Urinary bladder (tissue), 3 donors: ENCODE measurements at regions not wholly inside any gene's neighbourhood (a gene's known extent, or its start where the extent isn't known, plus 50 kb on each side); places are given as distances from the start of the nearest gene placed in this dataset.
"Not testable (repeated sequence)": the region's sequence is repeated elsewhere in the genome, so short reads cannot be mapped to it uniquely, and the experiment has no call there.

Experiments
- DNase-seq: peaks from one replicate; pipeline ENCODE4 v3.0.0-alpha.2; 2015; ENCODE audit errors: extremely low spot score
- H3K27ac ChIP-seq: one replicate; pipeline ENCODE4 v1.5.1; 2013; ENCODE audit warnings: low read depth, mild to moderate bottlenecking, moderate library complexity
- H3K36me3 ChIP-seq: one replicate; pipeline ENCODE4 v1.6.1; 2013; ENCODE audit warnings: mild to moderate bottlenecking, moderate library complexity; ENCODE audit not compliant: insufficient read depth
- H3K4me1 ChIP-seq: one replicate; pipeline ENCODE4 v1.6.1; 2013; ENCODE audit warnings: mild to moderate bottlenecking, moderate library complexity; ENCODE audit not compliant: insufficient read depth
- H3K4me3 ChIP-seq: one replicate; pipeline ENCODE4 v1.5.1; 2013; ENCODE audit warnings: low read depth, low read length
- WGBS: extraction: QIAGEN DNeasy Blood & Tissue Kit; methylation state at CpG from one replicate; pipeline ENCODE4 v1.1.7; 2013; 5-methylcytosine and 5-hydroxymethylcytosine counted together
- donor health status: healthy with polysubstance abuse.
- donor health status: healthy.

- Histone ChIP-seq H3K27ac (no peak overlapping the region), H3K36me3 (no peaks in the 10 kb centered on the region), H3K4me3 (no peak overlapping the region), H3K4me1 (no peaks in the 10 kb centered on the region)
- WGBS, result 82% methylated on average over 3 of the region's 3 CpGs
- DNase-seq, result no peak
Measured at GRCh38 chr1:29599826-29600225, 363.5 kb downstream of the PTPRU start.

DNA sequence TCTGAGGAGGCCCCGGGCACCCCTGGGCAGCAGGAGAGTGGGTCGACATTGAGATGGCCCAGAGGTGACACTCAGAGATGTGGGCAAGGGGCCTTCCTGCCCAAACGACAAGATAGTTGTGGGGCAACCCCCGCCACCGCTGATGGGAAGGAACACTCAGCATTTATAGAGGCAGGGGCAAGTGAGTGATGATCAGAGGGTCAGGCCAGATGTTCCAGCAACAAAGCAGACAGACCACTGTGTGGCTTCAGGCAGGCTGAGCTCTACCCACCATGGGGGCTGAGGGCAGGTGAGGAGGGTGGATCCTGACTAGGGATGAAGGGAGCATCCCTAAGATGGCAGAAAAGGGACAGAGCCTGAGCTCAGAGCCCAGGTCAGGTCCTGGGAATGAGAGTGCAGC is 362.7 kb downstream of the PTPRU start:
- 90% methylated on average over 5 of the region's 5 CpGs for WGBS
- Histone ChIP-seq H3K27ac (no peak overlapping the region), H3K4me3 (no peak overlapping the region), H3K36me3 (no peaks in the 10 kb centered on the region), H3K4me1 (no peaks in the 10 kb centered on the region)
- no peak for DNase-seq

DNA sequence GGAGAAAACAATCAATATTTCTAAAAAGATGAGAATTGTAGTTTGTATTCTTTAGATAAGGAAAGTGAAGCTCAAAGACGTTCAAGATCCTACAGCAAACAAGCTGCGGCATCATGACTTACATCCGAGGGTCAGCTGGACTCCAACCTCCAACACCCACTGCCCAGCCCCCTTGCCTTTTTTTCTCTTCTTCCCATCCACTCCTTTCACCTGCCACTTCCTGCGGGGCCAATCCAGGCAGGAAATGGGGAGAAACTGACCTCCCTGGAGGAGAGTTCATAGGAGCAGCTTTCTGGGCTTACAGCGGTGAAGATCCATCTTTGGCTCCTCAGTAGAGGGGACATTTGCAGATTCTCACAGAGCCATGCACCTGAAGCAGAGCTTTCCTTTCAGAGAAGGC is 361.5 kb downstream of the PTPRU start:
- no peak for DNase-seq
- 80% methylated on average over 5 of the region's 5 CpGs for WGBS

GRCh38 chr1:29593601-29594382 is 357.5 kb downstream of the PTPRU start:
- no peak overlapping the region for H3K4me3 ChIP-seq
- H3K4me1 ChIP-seq, result no peaks in the 10 kb centered on the region
- H3K36me3 ChIP-seq, result no peaks in the 10 kb centered on the region
- WGBS, result 68% methylated on average over 4 of the region's 4 CpGs
- H3K27ac ChIP-seq, result no peak overlapping the region
- no peak for DNase-seq

More for the DNA sequence above, 361.5 kb downstream of the PTPRU start:
- Histone ChIP-seq H3K27ac (no peak overlapping the region), H3K4me3 (no peak overlapping the region), H3K4me1 (no peaks in the 10 kb centered on the region), H3K36me3 (no peaks in the 10 kb centered on the region)

DNA sequence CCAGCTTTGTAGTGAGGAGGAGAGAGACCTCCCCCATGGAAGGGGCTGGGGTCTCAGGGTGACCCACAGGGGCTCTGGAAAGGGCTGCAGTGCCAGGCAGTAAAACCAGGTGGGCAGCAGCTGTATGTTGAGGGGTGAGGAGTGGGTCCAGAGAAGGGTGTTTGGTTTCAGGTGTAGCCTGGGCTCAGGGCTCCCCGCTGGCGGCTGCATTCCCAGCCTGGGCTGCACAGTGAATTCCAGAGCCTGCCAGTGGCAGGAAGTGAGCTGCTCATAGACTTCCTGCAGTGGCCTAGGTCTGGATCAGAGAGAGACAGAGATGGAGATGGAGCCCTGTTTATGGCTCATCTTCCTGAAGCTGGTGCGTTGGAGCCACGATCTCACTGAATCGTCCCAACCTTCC is 356.4 kb downstream of the PTPRU start:
- H3K4me1 ChIP-seq, result no peaks in the 10 kb centered on the region
- 46% methylated on average over 5 of the region's 5 CpGs for WGBS
- DNase-seq, result no peak
- H3K4me3 ChIP-seq, result no peak overlapping the region
- no peaks in the 10 kb centered on the region for H3K36me3 ChIP-seq
- no peak overlapping the region for H3K27ac ChIP-seq

DNA sequence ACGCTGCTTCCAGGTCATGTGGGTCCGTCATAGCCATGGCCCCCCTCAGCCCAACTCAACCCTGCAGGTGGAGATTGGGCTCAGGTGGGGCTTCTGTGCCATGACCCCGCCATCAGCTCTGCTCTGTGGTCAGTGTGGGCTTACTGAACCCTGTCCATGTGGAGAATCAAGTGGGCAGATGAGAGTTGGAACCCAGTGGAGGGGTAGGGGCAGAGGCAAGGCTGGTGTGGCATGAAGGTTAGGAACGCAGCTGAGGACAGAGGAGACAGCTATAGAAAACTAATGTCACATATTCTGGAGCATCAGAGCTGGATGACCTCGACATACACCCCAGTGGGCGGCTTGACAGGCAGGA is 355.9 kb downstream of the PTPRU start:
- DNase-seq, result no peak
- 83% methylated on average over 6 of the region's 6 CpGs for WGBS
- Histone ChIP-seq H3K36me3 (no peaks in the 10 kb centered on the region), H3K4me3 (no peak overlapping the region), H3K4me1 (no peaks in the 10 kb centered on the region), H3K27ac (no peak overlapping the region)

DNA sequence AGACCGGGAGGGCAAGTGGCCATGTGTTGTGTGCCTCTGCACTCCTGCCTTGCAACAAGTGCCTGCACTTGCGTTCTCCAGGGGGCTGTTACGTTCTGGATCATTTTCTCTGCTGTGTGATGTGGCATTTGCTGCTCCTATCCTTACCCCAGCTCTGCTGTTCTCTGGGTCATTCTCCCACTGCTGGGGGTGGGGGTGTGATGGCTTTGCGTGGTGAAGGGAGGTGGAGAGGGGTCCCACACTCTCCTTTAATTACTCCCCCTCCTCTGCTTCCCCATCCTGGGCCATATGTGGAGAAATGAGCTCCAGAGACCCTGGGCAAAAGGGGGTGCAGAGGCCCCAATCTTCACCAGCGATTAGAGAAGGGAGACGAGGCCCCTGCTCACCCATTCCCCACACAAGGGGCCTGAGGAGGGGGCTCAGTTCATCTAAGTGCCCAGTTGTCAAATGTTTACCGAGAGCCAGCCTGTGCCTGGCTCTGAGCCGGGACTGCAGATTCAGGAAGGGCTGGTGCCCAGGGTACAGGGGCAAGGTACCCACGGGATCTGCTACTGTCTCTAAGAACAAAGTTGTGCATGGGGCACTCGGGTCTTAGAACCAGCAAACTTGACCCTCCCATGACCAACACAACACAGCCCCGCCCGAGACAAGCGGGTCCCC is 355.4 kb downstream of the PTPRU start:
- no peaks in the 10 kb centered on the region for H3K4me1 ChIP-seq
- no peak overlapping the region for H3K4me3 ChIP-seq
- H3K27ac ChIP-seq, result no peak overlapping the region
- DNase-seq, result no peak
- no peaks in the 10 kb centered on the region for H3K36me3 ChIP-seq
- WGBS, result 71% methylated on average over 13 of the region's 13 CpGs

GRCh38 chr1:29590583-29591565 is 354.6 kb downstream of the PTPRU start:
- no peak for DNase-seq
- Histone ChIP-seq H3K27ac (no peak overlapping the region), H3K4me1 (no peaks in the 10 kb centered on the region), H3K4me3 (no peak overlapping the region), H3K36me3 (no peaks in the 10 kb centered on the region)
- 66% methylated on average over 10 of the region's 10 CpGs for WGBS

DNA sequence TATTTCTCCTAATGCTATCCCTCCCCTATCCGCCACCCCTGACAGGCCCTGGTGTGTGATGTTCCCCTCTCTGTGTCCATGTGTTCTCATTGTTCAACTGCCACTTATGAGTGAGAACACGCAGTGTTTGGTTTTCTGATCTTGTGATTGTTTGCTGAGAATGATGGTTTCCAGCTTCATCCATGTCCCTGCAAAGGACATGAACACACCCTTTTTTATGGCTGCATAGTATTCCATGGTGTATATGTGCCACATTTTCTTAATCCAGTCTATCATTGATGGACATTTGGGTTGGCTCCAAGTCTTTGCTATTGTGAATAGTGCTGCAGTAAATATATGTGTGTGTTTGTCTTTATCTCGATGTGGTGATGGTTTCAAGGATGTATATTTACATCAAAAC is 353.4 kb downstream of the PTPRU start:
- not testable (repeated sequence) for H3K27ac ChIP-seq, H3K4me3 ChIP-seq, H3K36me3 ChIP-seq, DNase-seq, H3K4me1 ChIP-seq
- 91% methylated on average over 3 of the region's 3 CpGs for WGBS

- no peak for DNase-seq
- no peak overlapping the region for H3K27ac ChIP-seq
- 43% methylated on average over 4 of the region's 4 CpGs for WGBS
- H3K36me3 ChIP-seq, result no peaks in the 10 kb centered on the region
- no peaks in the 10 kb centered on the region for H3K4me1 ChIP-seq
- no peak overlapping the region for H3K4me3 ChIP-seq
Measured at GRCh38 chr1:29586991-29587745, 350.8 kb downstream of the PTPRU start.

GRCh38 chr1:29586215-29586614 is 349.9 kb downstream of the PTPRU start:
- Histone ChIP-seq H3K4me1 (no peaks in the 10 kb centered on the region), H3K36me3 (no peaks in the 10 kb centered on the region), H3K4me3 (no peak overlapping the region), H3K27ac (no peak overlapping the region)
- no peak for DNase-seq
- WGBS, result 77% methylated on average over 5 of the region's 5 CpGs

GRCh38 chr1:29585656-29586055 is 349.3 kb downstream of the PTPRU start:
- no peak overlapping the region for H3K27ac ChIP-seq
- no peaks in the 10 kb centered on the region for H3K4me1 ChIP-seq
- DNase-seq, result no peak
- 78% methylated on average over 6 of the region's 6 CpGs for WGBS
- H3K4me3 ChIP-seq, result no peak overlapping the region
- no peaks in the 10 kb centered on the region for H3K36me3 ChIP-seq

- Histone ChIP-seq H3K36me3 (no peaks in the 10 kb centered on the region), H3K4me1 (no peaks in the 10 kb centered on the region), H3K4me3 (no peak overlapping the region), H3K27ac (no peak overlapping the region)
- 78% methylated on average over 7 of the region's 7 CpGs for WGBS
- DNase-seq, result no peak
Measured at GRCh38 chr1:29585201-29585600, 348.9 kb downstream of the PTPRU start.
